Myocyte (in vitro differentiated cells): ENCODE measurements at regions not wholly inside any gene's neighbourhood (a gene's known extent, or its start where the extent isn't known, plus 50 kb on each side); places are given as distances from the start of the nearest gene placed in this dataset.
"Not testable (repeated sequence)": the region's sequence is repeated elsewhere in the genome, so short reads cannot be mapped to it uniquely, and the experiment has no call there.

ENCODE experiments used
- DNase-seq: peaks from one replicate; pipeline ENCODE4 v3.0.0-alpha.2; 2012; ENCODE audit warnings: low read depth

DNA sequence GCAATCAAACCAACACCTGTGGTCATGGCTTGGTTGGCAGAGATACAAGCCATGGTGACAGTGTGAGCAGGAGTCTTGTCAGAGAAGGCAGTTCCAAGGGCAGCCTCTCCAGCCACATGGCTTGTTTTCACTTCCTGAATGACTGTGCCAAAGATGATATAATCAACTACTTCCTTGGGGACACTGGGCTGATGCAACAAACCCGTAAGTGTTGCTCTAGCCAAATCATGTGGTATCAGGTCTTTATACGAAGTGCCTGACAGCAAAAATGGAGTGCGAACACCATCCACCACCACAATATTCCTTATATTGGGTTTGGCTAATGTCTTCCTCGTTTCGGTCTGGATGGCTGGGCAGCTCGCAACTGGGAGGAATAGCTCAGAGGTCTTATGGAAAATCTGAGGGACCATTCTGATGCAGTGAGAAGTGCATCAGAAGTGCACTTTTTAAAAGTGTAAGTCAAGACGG is 922.0 kb downstream of the NLGN4X start:
- no peak for DNase-seq

DNA sequence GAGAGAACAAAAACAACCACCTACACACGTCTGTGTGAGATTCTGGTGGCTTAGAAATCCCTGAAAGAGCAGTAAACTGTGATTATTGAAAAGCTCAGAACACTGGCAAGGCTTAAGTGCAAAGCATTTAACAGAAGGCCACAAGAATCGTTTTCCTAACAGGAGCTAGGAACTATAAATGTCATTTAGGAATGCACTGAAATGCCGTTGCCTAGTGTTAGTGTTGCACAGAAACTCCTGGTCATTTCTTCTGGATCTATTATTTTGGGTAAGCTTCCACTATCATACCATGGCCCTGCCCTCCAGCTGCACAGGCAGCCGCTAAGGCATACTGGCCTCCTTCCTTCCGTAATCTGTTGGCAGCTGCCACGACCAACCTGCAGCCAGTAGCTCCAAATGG is 923.2 kb downstream of the NLGN4X start:
- DNase-seq, result no peak

DNA sequence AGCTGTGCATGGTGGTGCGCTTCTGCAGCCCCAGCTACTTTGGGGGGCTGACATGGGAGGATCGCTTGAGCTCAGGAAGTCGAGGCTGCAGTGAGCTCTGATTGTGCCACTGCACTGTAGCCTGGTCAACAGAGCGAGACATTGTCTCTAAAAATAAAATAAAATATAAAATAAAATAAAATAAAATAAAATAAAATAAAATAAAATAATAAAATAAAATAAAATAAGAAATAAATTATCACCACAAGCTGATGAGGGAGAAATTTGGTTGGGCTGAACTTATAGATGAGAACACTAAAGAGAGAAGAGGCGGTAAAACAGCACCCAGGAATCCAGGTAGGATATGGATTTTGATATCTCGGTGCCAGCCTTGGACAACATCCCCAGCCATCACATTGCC is 933.7 kb downstream of the NLGN4X start:
- no peak for DNase-seq

DNA sequence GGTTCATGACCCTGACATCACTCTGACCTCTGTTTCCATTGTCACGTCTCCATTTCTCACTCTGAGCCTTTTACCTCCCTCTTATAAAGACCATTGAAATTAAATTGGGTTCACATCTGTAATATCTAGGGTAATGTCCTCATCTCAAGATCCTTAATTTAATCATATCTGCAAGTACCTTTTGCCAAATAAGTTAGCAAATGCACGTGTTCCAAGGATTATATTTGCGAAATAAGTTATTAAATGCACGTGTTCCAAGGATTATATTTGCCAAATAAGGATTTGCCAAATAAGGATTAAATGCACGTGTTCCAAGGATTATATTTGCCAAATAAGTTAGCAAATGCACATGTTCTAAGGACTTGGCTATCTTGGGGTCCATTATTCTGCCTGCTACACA is 938.0 kb downstream of the NLGN4X start:
- DNase-seq, result no peak

DNA sequence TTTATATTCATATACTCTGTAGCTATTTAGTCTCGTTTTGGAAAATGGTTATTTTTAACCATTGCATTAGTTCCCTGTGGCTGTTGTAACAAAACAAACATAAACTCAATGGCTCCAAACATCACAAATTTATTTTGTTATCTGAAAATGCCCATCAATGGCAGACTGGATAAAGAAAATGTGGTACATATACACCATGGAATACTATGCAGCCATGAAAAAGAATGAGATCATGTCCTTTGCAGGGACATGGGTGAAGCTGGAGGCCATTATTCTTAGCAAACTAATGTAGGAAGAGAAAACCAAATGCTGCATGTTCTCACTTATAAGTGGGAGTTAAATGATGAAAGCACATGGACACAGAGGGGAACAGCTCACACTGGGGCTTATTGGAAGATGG is 938.7 kb downstream of the NLGN4X start:
- DNase-seq, result not testable (repeated sequence)

DNA sequence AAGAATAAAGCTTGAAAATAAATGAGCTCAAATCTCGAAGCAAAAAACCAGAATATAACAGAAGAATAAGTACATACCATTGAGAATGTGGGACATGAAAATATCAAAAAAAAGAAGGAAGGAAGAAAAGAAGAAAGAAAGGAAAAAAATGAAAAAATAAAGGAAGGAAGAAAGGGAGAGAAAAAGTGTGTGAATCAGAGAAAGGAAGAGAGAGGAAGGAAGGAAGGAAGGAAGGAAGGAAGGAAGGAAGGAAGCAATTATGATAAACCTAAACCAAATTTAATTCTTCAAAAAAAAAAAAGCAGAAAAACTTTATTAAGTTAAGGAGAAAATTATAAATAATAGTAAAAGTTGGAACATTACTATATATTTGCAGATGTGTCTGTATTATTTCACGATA is 949.8 kb downstream of the NLGN4X start:
- no peak for DNase-seq

DNA sequence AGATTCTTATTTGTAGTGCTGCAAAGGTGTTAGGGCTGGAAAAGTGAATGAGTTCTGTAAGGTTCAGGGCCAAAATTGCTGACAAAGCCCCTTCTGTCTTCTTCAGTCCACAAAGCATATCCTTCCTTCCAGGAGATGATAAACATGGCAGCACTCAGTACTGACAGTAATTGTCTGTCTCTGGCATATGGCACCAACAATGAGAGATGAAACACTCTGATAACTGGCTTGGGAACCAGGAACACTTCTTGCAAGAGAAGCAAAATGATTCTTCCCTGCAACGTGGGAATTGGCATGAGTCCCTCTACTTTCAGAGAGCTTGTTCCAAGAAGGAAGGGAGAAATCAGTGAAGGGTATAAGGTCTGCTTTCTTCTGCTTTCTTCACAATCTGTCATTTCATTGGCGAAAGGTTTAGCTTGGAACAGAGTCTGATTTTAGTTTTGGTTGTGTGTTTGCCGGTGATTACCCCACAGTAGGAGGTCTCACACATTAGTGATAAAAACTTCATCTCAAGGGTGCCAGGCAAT is 963.3 kb downstream of the NLGN4X start:
- DNase-seq, result no peak

DNA sequence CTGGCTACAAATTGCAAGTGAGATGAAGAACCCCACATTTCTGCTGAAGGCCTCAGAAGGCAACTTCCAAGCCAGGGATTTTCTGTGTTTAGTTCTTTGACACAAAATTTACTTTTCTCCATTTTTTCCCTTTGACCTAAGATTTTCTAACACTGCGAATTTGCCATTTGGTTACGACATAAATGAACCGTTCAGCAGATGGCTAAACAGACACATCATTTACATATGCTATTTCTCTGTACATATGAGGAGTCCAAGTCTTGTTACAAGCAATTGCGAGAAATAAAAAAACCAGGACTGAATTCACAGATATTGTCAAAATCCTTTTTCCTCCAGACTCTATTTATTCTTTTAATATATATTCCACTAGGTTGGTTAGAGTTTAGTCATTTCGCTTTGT is 978.6 kb downstream of the NLGN4X start:
- DNase-seq, result no peak

DNA sequence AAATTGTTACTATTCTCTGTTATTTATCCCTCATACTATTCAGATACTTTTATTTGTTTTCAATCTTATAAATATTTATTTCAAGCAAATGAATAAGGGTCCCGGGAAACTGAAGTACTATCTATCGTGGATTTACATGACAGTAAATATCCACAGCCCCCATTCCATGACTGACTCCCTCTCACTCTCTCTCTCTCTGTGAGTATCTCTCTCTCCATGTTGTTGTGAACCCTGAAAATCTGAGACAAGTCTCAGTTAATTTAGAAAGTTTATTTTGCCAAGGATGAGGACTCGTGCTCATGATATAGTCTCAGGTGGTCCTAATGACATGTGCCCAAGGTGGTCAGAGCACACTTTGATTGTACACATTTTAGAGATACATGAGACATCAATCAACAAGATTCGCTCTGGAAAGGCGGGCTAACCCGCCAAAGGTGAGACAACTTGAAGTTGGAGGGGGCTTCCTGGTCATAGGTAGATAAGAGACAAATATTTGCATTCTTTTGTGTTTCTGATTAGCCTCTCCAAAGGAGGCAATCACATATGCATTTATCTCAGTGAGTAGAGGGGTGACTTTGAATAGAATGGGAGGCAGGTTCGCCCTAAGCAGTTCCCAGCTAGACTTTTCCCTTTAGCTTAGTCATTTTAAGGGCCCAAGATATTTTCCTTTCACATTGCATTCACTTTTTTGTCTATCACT is 986.4 kb downstream of the NLGN4X start:
- DNase-seq, result no peak

DNA sequence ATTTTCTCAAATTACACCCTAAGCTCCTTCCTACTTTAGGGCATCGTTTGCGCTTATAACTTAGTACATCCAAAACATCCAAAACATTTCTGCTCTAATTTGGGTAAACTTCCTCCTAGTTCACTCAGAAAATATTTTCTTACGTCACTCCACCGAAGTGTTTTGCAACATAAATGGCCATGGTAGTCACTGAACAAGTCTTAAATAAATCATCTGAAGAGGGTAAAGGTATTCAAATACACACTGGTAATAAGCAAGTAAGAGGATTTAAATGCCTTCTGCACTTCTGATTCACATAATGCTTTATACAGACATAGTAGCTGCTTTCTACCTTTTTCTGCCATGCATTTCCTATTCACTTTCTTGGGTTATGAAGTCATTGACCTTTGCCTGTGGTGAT is 991.9 kb downstream of the NLGN4X start:
- no peak for DNase-seq

DNA sequence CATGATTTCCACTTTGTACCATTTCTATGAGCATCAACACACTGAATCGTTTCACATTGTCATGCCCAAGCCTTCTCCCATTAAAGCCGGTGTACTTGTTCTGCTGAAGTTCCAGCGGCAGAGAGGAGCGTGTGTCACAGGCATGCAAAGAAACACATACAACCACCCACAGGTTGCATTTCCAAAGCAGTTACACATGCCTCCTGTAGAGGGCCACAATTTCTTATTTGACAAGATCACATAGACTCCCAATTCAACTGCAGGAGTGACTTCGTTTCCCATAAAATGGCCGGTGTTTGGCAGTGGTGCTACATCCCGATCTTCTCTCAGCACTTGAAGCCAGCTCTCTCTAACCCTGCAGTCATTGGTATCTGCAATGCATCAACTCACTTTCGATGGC is 992.6 kb downstream of the NLGN4X start:
- DNase-seq, result no peak

DNA sequence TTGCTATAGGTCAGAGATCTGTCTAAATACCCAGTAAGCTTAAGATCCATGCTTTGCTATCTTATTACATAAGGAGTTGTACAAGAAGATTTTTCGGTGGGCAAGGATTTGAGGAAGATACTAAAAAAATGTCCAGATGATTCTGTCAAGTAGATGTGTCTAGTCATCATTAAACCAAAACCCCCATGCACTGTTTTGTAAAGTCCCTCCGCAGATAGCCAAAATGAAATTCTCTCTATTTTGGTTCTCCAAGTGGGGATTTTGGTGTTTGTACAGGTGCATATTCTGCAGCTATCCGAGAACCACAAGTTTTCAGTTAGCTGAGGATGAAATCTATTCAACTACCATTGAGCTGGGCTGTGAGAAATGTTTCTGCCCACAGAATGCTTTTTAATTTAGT is 994.8 kb downstream of the NLGN4X start:
- no peak for DNase-seq

DNA sequence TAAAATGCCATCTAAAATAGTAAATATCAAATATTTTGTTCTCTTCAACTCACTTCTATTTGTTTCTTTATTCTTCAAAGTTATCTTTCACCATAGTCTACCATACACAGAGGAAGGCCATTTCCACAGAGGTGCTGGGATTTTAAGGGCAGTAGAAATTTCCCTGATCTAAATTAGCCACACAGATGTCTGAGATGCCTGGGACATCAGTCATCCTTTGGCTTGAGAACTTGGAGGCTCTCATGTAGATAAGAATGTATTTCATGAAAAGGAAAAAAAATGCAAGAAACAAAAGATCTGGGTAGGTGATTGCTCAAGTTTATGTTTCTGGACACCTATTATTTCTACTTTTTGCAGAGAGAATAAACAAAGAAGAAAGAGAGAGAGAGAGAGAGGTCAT is 1008.2 kb downstream of the NLGN4X start:
- no peak for DNase-seq

DNA sequence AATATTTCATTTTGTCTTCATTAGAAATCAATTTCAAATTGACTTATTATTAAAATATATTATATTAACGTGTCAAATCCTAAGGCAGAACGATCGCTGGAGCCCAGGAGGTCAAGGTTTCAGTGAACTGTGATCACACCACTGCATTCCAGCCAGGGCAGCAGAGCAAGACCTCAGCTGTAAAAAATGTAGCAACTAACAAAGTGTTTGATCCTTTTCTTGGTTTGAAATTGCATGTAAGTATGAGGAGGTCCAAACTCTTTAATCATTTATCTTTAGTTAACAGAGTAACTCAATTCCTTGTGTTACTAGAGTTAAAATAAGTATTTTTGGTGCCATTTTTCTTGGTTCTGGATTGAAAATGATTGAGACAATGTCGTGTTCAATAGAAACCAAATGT is 1033.9 kb downstream of the NLGN4X start:
- DNase-seq, result no peak

DNA sequence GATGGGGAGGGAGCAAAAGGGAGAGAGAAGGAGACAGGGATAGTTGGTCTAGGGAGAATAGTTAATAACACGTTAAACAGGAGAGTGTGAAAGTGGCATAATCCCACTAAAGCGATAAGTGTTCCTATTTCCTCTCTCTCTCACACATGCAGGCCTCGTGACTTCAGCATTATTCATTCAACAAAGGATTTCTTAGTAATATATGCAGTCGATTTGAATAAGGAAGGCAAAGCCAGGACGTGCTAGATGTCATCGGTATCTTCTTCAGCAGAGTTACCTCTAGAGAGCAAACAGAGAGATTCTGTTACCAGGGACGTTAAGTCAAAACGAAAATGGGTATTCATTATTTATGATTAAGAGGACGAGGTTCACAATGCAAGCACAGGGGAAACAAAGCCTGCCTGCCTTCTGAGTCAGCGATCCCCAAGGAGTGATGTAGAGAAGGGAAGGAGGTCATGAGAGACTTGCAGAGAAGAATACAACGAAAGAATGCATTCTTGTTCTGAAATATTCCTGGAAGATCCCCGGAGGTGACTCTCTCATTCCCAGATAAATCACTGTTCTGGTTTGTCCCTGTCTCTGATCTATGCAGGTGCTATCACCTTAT is 1048.4 kb downstream of the NLGN4X start:
- DNase-seq, result no peak

DNA sequence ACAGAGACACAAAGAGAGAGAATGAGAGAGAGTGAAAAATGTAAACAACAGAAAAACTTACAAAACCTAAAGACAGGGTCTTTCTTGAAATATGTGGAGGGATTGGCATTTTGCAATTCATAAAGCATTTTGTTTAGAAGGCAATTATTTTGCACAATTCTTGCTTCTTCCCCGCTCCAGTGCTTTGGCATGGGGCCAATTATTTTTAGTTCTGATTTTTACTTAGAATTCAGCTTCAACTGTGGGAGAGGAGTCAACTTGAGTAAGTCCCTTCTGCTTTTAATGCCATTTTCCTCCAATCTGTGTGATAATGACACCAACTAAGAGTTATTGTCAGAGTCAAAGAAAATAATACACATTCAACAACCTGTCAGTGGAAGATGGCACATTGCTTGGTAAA is 1051.9 kb downstream of the NLGN4X start:
- no peak for DNase-seq

DNA sequence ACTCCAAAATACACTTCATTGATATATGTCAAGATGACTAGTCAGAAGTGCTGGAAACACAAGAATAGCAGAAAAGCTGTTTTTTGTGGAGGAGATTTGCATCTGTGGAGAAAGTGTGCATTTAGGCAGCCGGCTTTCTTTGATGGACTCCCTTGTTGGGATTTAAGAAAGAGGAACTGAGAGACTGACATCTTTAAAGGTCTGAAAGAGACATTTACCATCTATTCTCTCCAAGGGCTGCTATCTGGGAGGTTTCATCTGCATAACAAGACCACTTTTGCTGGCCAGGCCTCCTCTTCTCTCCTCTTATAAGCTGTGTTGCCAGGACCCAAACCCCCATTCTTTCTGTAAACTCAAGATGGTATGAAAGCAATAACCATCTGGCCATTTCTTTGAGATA is 1065.0 kb downstream of the NLGN4X start:
- DNase-seq, result no peak

DNA sequence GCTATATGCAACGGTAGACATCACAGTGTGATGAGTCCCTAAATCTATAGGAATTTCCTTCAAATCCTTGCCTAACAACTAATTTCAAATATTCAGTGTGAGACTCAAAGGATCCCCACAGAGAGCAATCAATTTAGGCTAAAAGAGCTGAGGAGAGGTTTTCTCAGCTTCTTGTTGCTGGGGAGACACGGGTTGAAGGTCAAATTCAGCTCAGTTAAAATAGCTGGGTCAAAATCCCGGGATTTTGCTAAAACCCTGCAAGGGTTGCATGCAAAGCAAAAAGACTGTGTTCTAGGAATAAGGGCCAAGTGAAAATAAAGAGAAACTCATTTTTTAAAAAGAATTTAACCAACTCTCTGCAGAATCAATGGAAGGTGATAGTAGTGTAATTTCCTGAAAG is 1073.4 kb downstream of the NLGN4X start:
- DNase-seq, result no peak

DNA sequence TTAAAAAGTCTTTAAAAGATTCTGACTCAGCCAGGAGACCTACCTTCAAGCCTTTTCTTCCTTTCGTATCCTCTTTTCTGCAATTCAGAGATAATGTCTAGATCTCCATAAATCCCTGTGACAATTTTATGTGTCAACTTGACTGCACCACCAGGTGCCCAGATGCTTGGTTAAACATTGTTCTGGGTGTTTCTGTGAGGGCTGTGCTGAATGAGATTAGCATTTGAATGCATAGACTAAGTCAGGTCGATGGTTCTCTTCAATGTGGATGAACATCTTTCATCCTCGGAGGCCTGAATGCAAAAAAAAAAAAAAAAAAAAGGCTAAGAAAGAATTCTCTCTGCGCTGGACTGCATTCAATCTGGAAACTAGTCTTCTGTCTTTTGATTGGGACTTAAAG is 1082.7 kb downstream of the NLGN4X start:
- no peak for DNase-seq

DNA sequence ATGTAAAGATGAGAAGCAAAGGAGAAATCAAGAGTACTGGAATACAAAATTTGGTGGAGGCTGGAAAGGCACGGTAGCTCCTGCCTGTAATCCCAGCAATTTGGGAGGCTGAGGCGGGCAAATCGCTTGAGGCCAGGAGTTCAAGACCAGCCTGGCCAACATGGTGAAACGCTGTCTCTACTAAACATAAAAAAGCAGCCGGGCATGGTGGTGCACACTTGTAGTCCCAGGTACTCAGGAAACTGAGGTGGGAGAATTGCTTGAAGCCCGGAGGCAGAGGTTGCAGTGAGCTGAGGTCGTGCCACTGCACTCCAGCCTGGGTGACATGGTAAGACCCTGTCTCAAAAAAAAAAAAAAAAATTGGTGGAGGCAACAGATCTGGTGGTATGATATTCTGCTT is 1086.0 kb downstream of the NLGN4X start:
- no peak for DNase-seq

DNA sequence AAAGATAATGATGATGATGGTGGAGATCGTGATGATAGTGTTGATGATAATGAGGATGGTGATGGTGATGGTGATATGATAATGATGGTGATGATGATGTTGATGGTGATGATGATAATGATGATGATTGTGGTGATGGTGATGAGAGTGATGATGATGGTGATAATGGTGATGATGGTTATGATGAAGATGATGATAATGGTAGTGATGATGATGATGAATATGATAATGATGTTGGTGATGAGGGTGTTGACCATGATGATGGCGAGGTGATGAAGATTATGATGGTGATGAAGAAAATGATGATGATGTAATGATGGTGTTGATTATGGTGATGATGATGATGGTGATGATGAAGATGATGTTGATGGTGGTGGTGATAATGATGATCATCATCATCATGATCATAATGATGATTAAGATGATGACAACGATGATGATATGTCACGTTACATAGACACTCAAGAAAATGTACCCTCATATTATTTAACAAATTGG is 1106.4 kb downstream of the NLGN4X start:
- DNase-seq, result no peak

DNA sequence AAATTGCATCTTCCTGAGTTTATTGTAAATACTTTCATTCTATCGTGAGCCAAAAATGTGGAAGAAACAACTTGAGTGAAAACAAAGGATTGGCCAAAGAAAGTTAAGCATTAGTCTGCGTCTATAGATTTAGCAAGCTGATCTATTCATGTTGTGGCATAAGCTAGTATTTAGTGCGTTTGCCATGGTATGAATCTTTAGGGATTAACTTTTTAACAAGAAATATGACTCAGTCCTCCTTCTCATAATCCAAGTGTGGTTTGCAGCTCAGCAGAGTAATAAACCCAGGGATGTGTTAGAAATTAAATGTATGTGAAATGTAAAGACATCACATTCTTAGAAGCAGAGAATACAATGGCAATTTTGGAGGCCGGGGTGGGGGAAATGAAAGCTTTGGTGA is 1110.9 kb downstream of the NLGN4X start:
- no peak for DNase-seq

DNA sequence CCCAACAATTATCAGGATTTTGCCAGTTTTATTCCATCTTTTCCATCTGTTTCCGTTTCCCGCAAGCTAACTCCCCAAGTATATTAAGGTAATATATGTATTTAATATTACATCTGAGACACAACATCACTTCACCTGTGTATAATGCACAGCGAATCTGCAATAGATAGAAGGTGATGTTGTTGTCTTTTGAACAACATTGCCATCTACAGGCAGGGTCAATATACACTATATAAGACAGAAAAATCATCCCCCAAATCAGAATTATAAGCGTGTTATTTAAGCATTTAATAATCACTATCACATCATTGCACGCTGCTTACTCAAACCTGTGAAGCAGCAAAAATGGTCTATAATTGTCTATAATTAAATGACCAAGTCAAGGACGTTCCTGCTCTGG is 1115.5 kb downstream of the NLGN4X start:
- DNase-seq, result peak; percentile 22
